ENCODE measurements at regions not wholly inside any gene's neighbourhood (a gene's known extent, or its start where the extent isn't known, plus 50 kb on each side); places are given as distances from the start of the nearest gene placed in this dataset.
"Not testable (repeated sequence)": the region's sequence is repeated elsewhere in the genome, so short reads cannot be mapped to it uniquely, and the experiment has no call there.

- Mint-ChIP-seq H3K4me1 (no peaks in the 10 kb centered on the region), H3K27me3 (no peaks in the 10 kb centered on the region), H3K36me3 (ENCODE audit: low read depth) (no peaks in the 10 kb centered on the region), H3K9me3 (no peaks in the 10 kb centered on the region), H3K27ac (no peak overlapping the region), H3K4me3 (no peak overlapping the region)
- POLR2A ChIA-PET: no interaction called here
- CTCF ChIA-PET: no interaction called here
- DNase-seq: no peak
Measured at GRCh38 chr12:58009405-58010195, 68.2 kb downstream of the ATP23 start.

GRCh38 chr12:58011676-58012075, 70.3 kb downstream of the ATP23 start:
- Mint-ChIP-seq H3K27me3 (no peaks in the 10 kb centered on the region), H3K27ac (no peak overlapping the region), H3K4me3 (no peak overlapping the region), H3K4me1 (no peaks in the 10 kb centered on the region), H3K36me3 (ENCODE audit: low read depth) (no peaks in the 10 kb centered on the region), H3K9me3 (no peaks in the 10 kb centered on the region)
- no peak for DNase-seq
- ChIA-PET POLR2A (no interaction called here), CTCF (no interaction called here)

- CTCF ChIA-PET; H3K36me3 Mint-ChIP-seq (ENCODE audit: low read depth); H3K27me3 Mint-ChIP-seq; H3K4me3 Mint-ChIP-seq; H3K4me1 Mint-ChIP-seq; POLR2A ChIA-PET; H3K9me3 Mint-ChIP-seq; DNase-seq; H3K27ac Mint-ChIP-seq: not testable (repeated sequence)
Measured at GRCh38 chr12:58022379-58023020, 81.1 kb downstream of the ATP23 start.

GRCh38 chr12:58025431-58025830, 84.1 kb downstream of the ATP23 start:
- no peak for DNase-seq
- ChIA-PET POLR2A (no interaction called here), CTCF (no interaction called here)
- Mint-ChIP-seq H3K36me3 (ENCODE audit: low read depth) (no peaks in the 10 kb centered on the region), H3K27me3 (peaks cover 4% of the 10 kb centered on the region), H3K4me1 (no peaks in the 10 kb centered on the region), H3K9me3 (peaks cover 4% of the 10 kb centered on the region), H3K27ac (no peak overlapping the region), H3K4me3 (no peak overlapping the region)

GRCh38 chr12:58026426-58026825, 85.1 kb downstream of the ATP23 start:
- DNase-seq: no peak
- ChIA-PET POLR2A (no interaction called here), CTCF (no interaction called here)
- H3K9me3 Mint-ChIP-seq: peaks cover 4% of the 10 kb centered on the region
- peaks cover 4% of the 10 kb centered on the region for H3K27me3 Mint-ChIP-seq
- H3K36me3 Mint-ChIP-seq (ENCODE audit: low read depth): no peaks in the 10 kb centered on the region
- H3K27ac Mint-ChIP-seq: no peak overlapping the region
- no peak overlapping the region for H3K4me3 Mint-ChIP-seq
- no peaks in the 10 kb centered on the region for H3K4me1 Mint-ChIP-seq

- H3K27ac Mint-ChIP-seq: no peak overlapping the region
- peaks cover 2% of the 10 kb centered on the region for H3K27me3 Mint-ChIP-seq
- no peak for DNase-seq
- H3K9me3 Mint-ChIP-seq: peaks cover 4% of the 10 kb centered on the region
- H3K36me3 Mint-ChIP-seq (ENCODE audit: low read depth): no peaks in the 10 kb centered on the region
- no peaks in the 10 kb centered on the region for H3K4me1 Mint-ChIP-seq
- ChIA-PET CTCF (no interaction called here), POLR2A (no interaction called here)
- no peak overlapping the region for H3K4me3 Mint-ChIP-seq
Measured at GRCh38 chr12:58026897-58027891, 85.8 kb downstream of the ATP23 start.

- H3K4me3 Mint-ChIP-seq: no peak overlapping the region
- H3K27me3 Mint-ChIP-seq: peaks cover 2% of the 10 kb centered on the region
- no peaks in the 10 kb centered on the region for H3K4me1 Mint-ChIP-seq
- no peak for DNase-seq
- no peak overlapping the region for H3K27ac Mint-ChIP-seq
- H3K36me3 Mint-ChIP-seq (ENCODE audit: low read depth): no peaks in the 10 kb centered on the region
- CTCF ChIA-PET: no interaction called here
- POLR2A ChIA-PET: no interaction called here
- H3K9me3 Mint-ChIP-seq: peaks cover 4% of the 10 kb centered on the region
Measured at GRCh38 chr12:58028294-58028693, 86.9 kb downstream of the ATP23 start.

GRCh38 chr12:58029260-58029659, 87.9 kb downstream of the ATP23 start:
- Mint-ChIP-seq H3K27me3 (peaks cover 2% of the 10 kb centered on the region), H3K27ac (no peak overlapping the region), H3K9me3 (peaks cover 4% of the 10 kb centered on the region), H3K4me1 (no peaks in the 10 kb centered on the region), H3K4me3 (no peak overlapping the region), H3K36me3 (ENCODE audit: low read depth) (no peaks in the 10 kb centered on the region)
- POLR2A ChIA-PET: no interaction called here
- CTCF ChIA-PET: no interaction called here
- DNase-seq: no peak

- ChIA-PET POLR2A (no interaction called here), CTCF (no interaction called here)
- H3K36me3 Mint-ChIP-seq (ENCODE audit: low read depth): no peaks in the 10 kb centered on the region
- peaks cover 9% of the 10 kb centered on the region for H3K9me3 Mint-ChIP-seq
- no peak overlapping the region for H3K4me3 Mint-ChIP-seq
- DNase-seq: no peak
- H3K4me1 Mint-ChIP-seq: no peaks in the 10 kb centered on the region
- H3K27ac Mint-ChIP-seq: no peak overlapping the region
- H3K27me3 Mint-ChIP-seq: peaks cover 2% of the 10 kb centered on the region
Measured at GRCh38 chr12:58030566-58031279, 89.4 kb downstream of the ATP23 start.

- H3K9me3 Mint-ChIP-seq: peaks cover 10% of the 10 kb centered on the region
- H3K4me3 Mint-ChIP-seq: no peak overlapping the region
Measured at GRCh38 chr12:58032156-58032555, 90.8 kb downstream of the ATP23 start.

GRCh38 chr12:58033831-58034230, 92.5 kb downstream of the ATP23 start:
- ChIA-PET CTCF (no interaction called here), POLR2A (no interaction called here)
- no peak for DNase-seq
- no peak overlapping the region for H3K4me3 Mint-ChIP-seq
- no peak overlapping the region for H3K27ac Mint-ChIP-seq
- no peaks in the 10 kb centered on the region for H3K4me1 Mint-ChIP-seq
- peaks cover 20% of the 10 kb centered on the region for H3K9me3 Mint-ChIP-seq
- H3K36me3 Mint-ChIP-seq (ENCODE audit: low read depth): no peaks in the 10 kb centered on the region
- peaks cover 2% of the 10 kb centered on the region for H3K27me3 Mint-ChIP-seq

More at GRCh38 chr12:58032156-58032555, 90.8 kb downstream of the ATP23 start:
- no peak for DNase-seq
- no peak overlapping the region for H3K27ac Mint-ChIP-seq
- ChIA-PET CTCF (no interaction called here), POLR2A (no interaction called here)
- H3K4me1 Mint-ChIP-seq: no peaks in the 10 kb centered on the region
- peaks cover 2% of the 10 kb centered on the region for H3K27me3 Mint-ChIP-seq
- no peaks in the 10 kb centered on the region for H3K36me3 Mint-ChIP-seq (ENCODE audit: low read depth)

- ChIA-PET CTCF (no interaction called here), POLR2A (no interaction called here)
- no peak overlapping the region for H3K4me3 Mint-ChIP-seq
- no peaks in the 10 kb centered on the region for H3K4me1 Mint-ChIP-seq
- no peak for DNase-seq
- no peaks in the 10 kb centered on the region for H3K27me3 Mint-ChIP-seq
- H3K36me3 Mint-ChIP-seq (ENCODE audit: low read depth): no peaks in the 10 kb centered on the region
- no peak overlapping the region for H3K27ac Mint-ChIP-seq
- H3K9me3 Mint-ChIP-seq: peaks cover 20% of the 10 kb centered on the region
Measured at GRCh38 chr12:58034311-58034710, 92.9 kb downstream of the ATP23 start.

- no peak for DNase-seq
- CTCF ChIA-PET: no interaction called here
- Mint-ChIP-seq H3K9me3 (peaks cover 20% of the 10 kb centered on the region), H3K27me3 (no peaks in the 10 kb centered on the region), H3K27ac (no peak overlapping the region), H3K4me3 (no peak overlapping the region), H3K36me3 (ENCODE audit: low read depth) (no peaks in the 10 kb centered on the region), H3K4me1 (no peaks in the 10 kb centered on the region)
- POLR2A ChIA-PET: no interaction called here
Measured at GRCh38 chr12:58034712-58035111, 93.3 kb downstream of the ATP23 start.

Data from activated CD4-positive, alpha-beta memory T cell treated with anti-CD3 and anti-CD28 coated beads, Interleukin-2, amount 10 ng/mL, durations not matched to agents 7 days and 5 days (primary cell).